ENCODE measurements at regions not wholly inside any gene's neighbourhood (a gene's known extent, or its start where the extent isn't known, plus 50 kb on each side); places are given as distances from the start of the nearest gene placed in this dataset.

GRCh38 chr6:7468382-7469081, 72.9 kb upstream of the DSP start:
- DNase-seq (ENCODE audit: low read depth) = no peak

- peak; percentile 54 for DNase-seq (ENCODE audit: low read depth)
Measured at GRCh38 chr6:7469696-7470095, 71.8 kb upstream of the DSP start.

- DNase-seq (ENCODE audit: low read depth) = no peak
Measured at GRCh38 chr6:7471171-7471570, 70.3 kb upstream of the DSP start.

- DNase-seq (ENCODE audit: low read depth) = no peak
Measured at GRCh38 chr6:7473805-7474719, 67.4 kb upstream of the DSP start.

- DNase-seq (ENCODE audit: low read depth) = no peak
Measured at GRCh38 chr6:7475081-7475480, 66.4 kb upstream of the DSP start.

- peak; percentile 54 for DNase-seq (ENCODE audit: low read depth)
Measured at GRCh38 chr6:7479801-7480266, 61.6 kb upstream of the DSP start.

- no peak for DNase-seq (ENCODE audit: low read depth)
Measured at GRCh38 chr6:7484666-7485065, 56.8 kb upstream of the DSP start.

GRCh38 chr6:7486951-7487350, 54.5 kb upstream of the DSP start:
- DNase-seq (ENCODE audit: low read depth) = no peak

- no peak for DNase-seq (ENCODE audit: low read depth)
Measured at GRCh38 chr6:7488494-7488893, 53.0 kb upstream of the DSP start.

- no peak for DNase-seq (ENCODE audit: low read depth)
Measured at GRCh38 chr6:7489376-7489775, 52.1 kb upstream of the DSP start.
